Epidermal melanocyte (primary cell): ENCODE measurements at regions not wholly inside any gene's neighbourhood (a gene's known extent, or its start where the extent isn't known, plus 50 kb on each side); places are given as distances from the start of the nearest gene placed in this dataset.
"Not testable (repeated sequence)": the region's sequence is repeated elsewhere in the genome, so short reads cannot be mapped to it uniquely, and the experiment has no call there.

Experiments used
- DNase-seq: peaks from one replicate; pipeline ENCODE4 v3.0.0; 2011; ENCODE audit warnings: low spot score; ENCODE audit not compliant: insufficient read length

DNA sequence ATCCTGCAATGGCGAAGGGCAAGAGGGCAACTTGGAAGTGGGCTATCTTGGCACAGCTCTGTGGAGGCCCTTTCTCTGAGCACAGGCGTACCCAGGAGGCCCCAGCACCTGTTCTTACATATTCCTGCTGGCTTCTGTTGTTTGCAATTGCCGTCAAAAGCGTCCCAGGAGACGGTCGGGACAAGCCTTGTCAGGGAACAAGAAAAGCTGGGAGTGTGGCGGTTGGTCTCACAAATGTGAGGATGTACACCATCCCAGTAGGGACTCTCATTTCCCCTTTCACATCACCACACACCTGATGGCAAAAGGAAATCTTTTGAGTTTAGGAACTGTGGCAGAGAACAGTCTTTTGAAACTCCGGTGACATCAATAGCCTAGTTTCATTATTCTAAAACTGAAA, 94.7 kb upstream of the EFEMP1 start:
- DNase-seq: no peak

DNA sequence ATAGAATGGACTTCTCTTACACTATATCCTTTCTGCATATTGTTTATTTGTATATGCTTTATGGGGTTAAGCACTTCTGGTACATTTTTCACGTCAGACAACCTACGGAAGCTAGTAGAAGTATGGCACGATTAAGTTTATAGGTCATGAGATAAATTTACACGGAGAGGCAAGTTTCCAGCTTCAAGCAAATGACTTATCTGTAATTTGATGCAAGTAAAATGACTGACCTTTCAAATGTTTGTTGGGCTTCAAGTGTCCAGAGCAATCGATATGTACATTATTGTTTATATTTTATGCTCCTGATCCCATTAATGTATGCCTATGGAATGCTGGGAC, 97.5 kb upstream of the EFEMP1 start:
- no peak for DNase-seq

GRCh38 chr2:56021579-56021978, 98.0 kb upstream of the EFEMP1 start:
- no peak for DNase-seq

DNA sequence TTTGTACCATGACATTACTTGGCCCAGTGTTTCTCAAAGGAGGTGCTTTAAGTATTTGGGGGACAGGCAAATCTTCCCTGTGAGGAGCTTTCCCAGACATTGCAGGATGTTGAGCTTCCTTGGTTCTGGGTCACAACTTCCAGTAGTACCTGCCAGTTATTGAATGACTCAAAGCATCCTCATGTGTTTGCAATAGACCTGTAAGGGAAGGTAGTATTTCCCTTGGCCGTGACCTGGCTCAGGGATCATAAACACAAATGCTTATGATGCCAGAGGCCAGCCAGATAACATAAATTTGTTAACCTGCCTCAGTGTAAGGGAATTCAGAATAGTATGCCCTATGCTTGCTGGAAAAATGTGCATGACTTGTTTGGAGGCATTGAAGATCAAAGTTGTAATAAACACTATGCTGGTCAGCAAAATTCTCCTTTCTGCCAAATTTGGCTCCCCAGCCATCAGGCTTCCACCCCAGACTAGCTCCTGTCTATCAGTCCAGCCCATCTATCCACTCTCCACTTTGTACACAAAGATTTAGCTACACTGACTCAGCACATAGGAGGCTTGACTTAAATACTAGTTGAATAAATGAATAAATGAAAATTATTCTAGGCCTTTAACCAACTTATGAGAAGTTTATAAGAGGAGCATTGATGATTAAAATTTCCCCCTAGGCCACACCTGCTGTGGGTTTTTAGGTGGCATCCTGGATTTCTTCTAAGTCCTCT, 102.0 kb upstream of the EFEMP1 start:
- no peak for DNase-seq

DNA sequence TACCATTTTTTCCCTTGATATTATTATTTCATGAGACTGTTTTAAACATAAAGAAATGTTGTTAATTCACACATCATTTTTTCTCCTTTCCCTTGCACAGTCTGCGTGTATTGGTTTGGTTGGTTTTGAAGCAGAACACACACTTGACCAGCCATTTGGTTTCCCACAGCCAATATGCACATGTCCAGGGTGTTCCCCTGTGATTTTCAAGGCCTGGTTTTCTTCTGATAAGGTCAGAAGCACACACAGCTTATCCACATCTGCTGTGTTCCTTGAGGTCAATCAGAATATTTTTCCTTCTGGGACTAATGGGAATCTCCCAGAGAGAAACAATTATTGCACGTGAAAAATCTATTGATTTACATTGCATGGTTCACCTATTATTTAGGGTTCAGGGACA, 103.2 kb upstream of the EFEMP1 start:
- DNase-seq: no peak

GRCh38 chr2:56030062-56030461, 106.5 kb upstream of the EFEMP1 start:
- no peak for DNase-seq

GRCh38 chr2:56030901-56031300, 107.3 kb upstream of the EFEMP1 start:
- DNase-seq: no peak

DNA sequence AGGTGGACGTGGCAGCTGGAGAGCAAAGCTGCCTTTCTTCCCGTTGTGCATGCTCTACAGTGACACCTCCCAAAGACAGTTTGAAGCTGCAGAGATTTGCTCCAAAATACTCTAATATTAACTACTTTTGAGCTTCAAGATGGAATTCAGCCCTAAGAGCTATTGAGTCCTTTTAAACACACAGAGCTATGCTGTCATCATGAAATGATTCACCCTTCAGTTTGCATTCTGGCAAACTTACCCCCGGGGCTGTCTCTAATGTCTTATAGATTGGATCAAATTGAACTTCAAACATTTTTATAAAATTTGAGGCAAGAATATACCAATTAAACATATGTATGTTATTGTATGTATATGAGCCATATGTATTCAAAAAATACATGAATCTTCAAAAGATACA, 110.7 kb upstream of the EFEMP1 start:
- no peak for DNase-seq

- no peak for DNase-seq
Observed at GRCh38 chr2:56040189-56040588, 116.6 kb upstream of the EFEMP1 start.

DNA sequence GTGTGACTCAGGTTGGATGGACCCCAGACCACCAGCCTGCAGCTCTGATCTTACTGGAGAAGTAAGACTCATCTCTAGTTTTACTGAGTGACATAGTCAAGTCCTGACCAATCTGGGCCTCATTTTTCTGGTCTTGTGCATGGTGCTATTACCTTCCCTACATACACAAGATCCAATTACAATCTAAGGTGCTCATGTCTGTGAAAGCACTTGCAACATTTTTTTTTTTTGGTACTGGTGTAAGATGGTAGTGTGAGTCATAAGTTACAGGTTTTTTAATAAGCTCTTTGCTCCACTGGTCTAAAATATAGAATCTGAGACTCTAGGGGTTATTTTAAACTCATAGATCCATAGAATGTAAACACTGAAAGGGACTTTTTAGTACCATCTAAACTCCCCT, 117.3 kb upstream of the EFEMP1 start:
- DNase-seq: no peak

DNA sequence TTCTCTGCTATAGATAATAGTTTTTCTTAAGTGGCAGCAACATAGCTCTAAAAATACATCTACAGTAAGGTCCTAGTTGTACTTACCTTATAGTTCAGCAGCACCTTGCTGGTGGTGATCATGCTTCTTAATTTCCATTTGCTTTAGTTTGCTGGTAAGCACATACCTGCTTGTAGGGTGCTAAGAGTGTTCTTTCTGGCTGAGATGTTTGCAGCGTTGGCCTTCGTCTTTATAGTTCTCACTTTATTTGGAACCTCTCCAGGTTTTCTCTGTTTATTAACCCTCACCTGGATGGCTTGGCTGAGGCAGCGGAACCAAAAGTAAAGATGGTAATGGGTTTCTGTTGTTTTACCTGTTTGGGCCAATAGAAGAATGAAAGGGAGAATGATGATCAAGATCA, 123.6 kb upstream of the EFEMP1 start:
- DNase-seq: no peak

DNA sequence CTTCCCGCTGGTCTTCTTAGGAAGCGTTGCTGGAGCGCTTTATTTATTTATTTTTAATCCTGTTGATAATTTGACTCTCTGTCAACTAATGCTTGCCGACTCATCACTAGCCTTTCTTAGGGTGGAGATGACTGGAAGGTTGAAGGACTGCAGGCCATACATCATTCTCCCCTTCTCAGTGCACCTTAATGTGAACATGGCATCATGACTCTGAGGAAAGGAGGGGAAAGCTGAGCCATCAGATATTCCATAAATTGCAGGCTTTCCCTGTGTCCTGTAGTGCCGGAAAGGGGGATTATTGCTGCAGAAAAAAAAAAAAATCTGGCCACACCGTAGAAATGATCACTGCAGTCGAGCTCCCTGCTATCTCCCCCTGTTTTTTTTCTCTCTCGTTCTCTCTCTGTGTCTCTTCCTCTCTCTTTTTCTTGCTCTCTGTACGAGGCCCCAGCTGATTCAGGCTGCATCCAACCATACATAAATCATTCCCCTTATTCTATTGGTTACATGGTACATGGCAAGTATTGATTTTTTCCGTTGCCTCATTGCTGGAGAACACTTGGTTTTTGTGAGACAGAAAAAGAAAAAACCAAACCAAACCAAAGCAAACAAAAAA, 125.8 kb upstream of the EFEMP1 start:
- no peak for DNase-seq

DNA sequence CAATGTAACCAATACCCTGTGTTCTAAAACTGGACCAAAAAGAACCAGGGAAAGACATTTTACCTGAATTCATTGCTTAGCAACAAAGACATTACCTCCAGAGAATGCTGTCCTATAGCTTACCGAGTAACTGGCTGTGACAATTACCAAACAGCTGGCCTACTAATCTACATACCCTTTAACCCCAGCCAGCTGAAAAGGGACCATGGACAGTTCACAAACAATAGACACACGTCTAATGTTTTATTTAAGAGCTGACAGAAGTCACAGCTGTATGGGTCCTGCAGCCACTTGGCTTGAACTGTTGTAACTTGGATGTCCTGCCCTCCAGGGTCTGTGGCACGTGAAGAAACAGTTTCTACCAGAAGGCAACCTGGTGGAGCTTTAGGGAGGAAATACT, 130.1 kb upstream of the EFEMP1 start:
- no peak for DNase-seq

GRCh38 chr2:56055405-56055804, 128.4 kb upstream of the CCDC85A start:
- no peak for DNase-seq

DNA sequence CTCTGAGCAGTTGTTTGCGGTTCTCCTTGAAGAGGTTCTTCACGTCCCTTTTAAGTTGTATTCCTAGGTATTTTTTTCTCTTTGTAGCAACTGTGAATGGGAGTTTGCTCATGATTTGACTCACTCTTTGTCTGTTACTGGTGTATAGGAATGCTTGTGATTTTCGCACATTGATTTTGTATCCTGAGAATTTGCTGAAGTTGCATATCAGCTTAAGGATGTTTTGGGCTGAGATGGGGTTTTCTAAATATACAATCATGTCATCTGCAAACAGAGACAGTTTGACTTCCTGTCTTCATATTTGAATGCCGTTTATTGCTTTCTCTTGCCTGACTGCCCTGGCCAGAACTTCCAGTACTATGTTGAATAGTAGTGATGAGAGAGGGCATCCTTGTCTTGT, 122.5 kb upstream of the CCDC85A start:
- DNase-seq: not testable (repeated sequence)

DNA sequence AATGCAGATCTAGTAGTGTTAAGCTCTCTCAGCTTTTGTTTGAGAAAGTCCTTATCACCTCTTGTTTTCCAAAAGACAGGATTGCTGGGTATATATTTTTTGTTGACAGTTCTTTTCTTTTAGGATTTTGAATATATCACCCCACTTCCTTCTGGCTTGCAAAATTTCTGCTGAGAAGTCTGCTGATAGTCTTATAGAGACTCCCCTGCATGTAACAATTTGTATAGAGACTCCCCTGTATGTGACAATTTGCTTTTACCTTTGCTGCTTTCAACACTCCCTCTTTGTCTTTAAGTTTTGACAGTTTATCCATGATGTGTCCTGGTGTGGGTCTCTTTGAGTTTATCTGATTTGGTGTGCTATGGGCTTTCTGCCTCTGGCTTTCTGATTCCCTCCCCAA, 115.0 kb upstream of the CCDC85A start:
- DNase-seq: no peak

DNA sequence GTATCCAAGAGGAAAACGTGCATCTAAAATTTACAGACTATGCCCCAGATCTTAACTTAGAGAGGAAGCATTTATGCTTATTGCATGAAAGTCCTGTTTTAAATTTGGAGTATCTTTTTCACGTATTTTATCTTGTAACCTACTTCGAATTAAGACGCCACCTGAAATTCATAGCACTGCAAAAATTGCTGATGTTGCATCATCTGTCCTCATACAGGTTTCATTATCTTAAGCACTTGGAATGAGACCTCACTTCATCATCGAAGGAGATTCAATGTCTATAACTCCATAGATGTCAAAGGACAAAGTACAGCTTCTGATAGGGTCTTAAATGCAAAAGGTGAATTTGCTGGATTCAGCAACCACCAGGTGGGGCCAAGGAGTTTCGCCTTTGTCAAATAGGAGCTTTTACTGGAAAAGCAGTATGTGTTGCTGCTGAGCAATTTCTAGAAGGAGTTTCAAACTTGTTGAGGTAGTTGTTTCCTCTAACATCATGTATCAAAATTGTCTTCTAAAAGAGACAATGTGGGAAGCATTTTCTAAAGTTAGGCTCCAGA, 106.4 kb upstream of the CCDC85A start:
- DNase-seq: no peak

GRCh38 chr2:56082665-56083064, 101.1 kb upstream of the CCDC85A start:
- DNase-seq: no peak

DNA sequence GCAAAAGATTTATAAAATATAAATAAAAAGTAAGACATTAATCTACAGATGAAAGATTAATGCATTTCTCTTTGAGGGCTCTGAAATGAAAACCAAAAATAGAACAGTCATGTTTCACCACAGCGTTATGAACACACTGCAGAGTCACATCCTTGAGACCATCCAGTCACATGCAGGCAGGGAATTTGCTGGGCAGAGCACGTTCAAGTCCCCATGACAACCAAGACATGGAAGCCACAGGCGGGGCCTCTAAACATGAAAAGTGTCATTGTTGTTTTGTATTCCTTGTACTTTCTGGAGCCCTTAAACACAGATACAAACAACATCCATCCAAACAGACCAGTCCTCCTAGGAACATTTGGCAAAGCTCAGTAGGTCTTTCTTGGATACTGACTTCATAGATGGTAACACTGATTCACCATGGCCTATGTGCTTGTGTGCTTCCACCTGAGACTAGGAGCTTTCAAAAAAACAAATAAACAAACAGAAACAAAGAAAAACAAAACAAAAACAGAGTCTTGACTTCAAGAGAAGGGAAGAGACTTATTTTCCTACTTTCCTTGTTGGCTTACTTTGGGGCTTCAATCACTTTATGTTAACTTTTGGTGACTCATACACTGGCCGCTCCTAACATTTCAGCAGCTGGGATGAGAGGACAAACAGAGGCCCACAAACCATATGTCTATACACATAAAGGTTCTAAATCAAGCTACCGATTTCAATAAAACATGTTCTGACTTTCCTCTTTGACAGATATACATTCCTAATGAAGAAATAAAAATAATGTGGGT, 99.5 kb upstream of the CCDC85A start:
- no peak for DNase-seq

- DNase-seq: no peak
Observed at GRCh38 chr2:56086336-56086735, 97.5 kb upstream of the CCDC85A start.

- DNase-seq: no peak
Observed at GRCh38 chr2:56088411-56088810, 95.4 kb upstream of the CCDC85A start.

- no peak for DNase-seq
Observed at GRCh38 chr2:56089931-56090330, 93.9 kb upstream of the CCDC85A start.
